HEK293 (cell line): ENCODE measurements at regions not wholly inside any gene's neighbourhood (a gene's known extent, or its start where the extent isn't known, plus 50 kb on each side); places are given as distances from the start of the nearest gene placed in this dataset.

ENCODE experiments used
- KLF1 ChIP-seq: fragments of 450-650 bp; formaldehyde crosslinking; IDR thresholded peaks from 2 replicates; pipeline ENCODE4 v1.5.1; 2016; ENCODE audit warnings: missing biosample characterization, missing genetic modification characterization
- ZBTB1 ChIP-seq: fragments of 450-650 bp; formaldehyde crosslinking; IDR thresholded peaks from 2 replicates; pipeline ENCODE4 v1.5.1; 2016; ENCODE audit warnings: missing biosample characterization, missing genetic modification characterization
- ZNF138 ChIP-seq: fragments of 450-650 bp; formaldehyde crosslinking; IDR thresholded peaks from 2 replicates; pipeline ENCODE4 v1.5.1; 2016; ENCODE audit warnings: missing biosample characterization, missing genetic modification characterization, borderline replicate concordance
- ZNF785 ChIP-seq: fragments of 450-650 bp; formaldehyde crosslinking; IDR thresholded peaks from 2 replicates; pipeline ENCODE4 v1.5.1; 2016; ENCODE audit warnings: missing biosample characterization, missing genetic modification characterization
- TF ChIP-seq, protein P1 (sequence below): fragments of 450-650 bp; formaldehyde crosslinking; IDR thresholded peaks from 2 replicates; pipeline ENCODE4 v1.5.1; 2016; ENCODE audit warnings: missing biosample characterization, missing genetic modification characterization
- TF ChIP-seq, protein P2 (sequence below): fragments of 450-650 bp; formaldehyde crosslinking; IDR thresholded peaks from 2 replicates; pipeline ENCODE4 v1.5.1; 2016; ENCODE audit warnings: missing biosample characterization, missing genetic modification characterization

DNA sequence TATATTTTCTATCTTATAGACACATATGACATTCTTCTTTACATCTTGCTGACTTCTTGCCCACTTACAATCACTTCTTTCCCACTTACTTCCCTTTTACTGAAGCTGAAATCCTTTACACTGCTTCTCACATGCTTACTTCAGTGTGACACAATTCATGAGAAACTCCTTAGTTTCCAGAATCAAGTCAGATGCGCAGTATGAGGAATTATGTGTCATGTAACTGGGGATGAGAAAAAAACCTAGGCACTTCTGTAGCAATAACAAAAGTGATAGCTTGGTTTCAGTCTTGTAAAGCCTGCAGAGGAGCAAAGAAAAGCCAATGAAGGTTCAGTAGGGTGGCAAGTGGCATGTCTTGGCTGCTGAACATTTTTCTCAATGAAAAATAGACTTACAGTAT is 566.2 kb upstream of the RGS18 start:
- TF ChIP-seq ZNF138 (tag by site-specific recombination) (no peak), ZBTB1 (tag by site-specific recombination) (no peak), KLF1 (no peak), ZNF785 (no peak)
- TF ChIP-seq, protein P1, sequence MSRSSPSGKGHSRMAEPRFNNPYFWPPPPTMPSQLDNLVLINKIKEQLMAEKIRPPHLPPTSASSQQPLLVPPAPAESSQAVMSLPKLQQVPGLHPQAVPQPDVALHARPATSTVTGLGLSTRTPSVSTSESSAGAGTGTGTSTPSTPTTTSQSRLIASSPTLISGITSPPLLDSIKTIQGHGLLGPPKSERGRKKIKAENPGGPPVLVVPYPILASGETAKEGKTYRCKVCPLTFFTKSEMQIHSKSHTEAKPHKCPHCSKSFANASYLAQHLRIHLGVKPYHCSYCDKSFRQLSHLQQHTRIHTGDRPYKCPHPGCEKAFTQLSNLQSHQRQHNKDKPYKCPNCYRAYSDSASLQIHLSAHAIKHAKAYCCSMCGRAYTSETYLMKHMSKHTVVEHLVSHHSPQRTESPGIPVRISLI (tag by site-specific recombination) = no peak
- TF ChIP-seq, protein P2, sequence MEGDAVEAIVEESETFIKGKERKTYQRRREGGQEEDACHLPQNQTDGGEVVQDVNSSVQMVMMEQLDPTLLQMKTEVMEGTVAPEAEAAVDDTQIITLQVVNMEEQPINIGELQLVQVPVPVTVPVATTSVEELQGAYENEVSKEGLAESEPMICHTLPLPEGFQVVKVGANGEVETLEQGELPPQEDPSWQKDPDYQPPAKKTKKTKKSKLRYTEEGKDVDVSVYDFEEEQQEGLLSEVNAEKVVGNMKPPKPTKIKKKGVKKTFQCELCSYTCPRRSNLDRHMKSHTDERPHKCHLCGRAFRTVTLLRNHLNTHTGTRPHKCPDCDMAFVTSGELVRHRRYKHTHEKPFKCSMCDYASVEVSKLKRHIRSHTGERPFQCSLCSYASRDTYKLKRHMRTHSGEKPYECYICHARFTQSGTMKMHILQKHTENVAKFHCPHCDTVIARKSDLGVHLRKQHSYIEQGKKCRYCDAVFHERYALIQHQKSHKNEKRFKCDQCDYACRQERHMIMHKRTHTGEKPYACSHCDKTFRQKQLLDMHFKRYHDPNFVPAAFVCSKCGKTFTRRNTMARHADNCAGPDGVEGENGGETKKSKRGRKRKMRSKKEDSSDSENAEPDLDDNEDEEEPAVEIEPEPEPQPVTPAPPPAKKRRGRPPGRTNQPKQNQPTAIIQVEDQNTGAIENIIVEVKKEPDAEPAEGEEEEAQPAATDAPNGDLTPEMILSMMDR (tag by site-specific recombination) = no peak
